NCI-H82 treated with DMSO at 0.1 percent for 48 hours (cell line): ENCODE measurements at regions not wholly inside any gene's neighbourhood (a gene's known extent, or its start where the extent isn't known, plus 50 kb on each side); places are given as distances from the start of the nearest gene placed in this dataset.

Source experiments
- DNase-seq: peaks from one replicate; lab custom pipeline; 2025; ENCODE audit not compliant: unreplicated experiment; lab: John Stamatoyannopoulos, UW

DNA sequence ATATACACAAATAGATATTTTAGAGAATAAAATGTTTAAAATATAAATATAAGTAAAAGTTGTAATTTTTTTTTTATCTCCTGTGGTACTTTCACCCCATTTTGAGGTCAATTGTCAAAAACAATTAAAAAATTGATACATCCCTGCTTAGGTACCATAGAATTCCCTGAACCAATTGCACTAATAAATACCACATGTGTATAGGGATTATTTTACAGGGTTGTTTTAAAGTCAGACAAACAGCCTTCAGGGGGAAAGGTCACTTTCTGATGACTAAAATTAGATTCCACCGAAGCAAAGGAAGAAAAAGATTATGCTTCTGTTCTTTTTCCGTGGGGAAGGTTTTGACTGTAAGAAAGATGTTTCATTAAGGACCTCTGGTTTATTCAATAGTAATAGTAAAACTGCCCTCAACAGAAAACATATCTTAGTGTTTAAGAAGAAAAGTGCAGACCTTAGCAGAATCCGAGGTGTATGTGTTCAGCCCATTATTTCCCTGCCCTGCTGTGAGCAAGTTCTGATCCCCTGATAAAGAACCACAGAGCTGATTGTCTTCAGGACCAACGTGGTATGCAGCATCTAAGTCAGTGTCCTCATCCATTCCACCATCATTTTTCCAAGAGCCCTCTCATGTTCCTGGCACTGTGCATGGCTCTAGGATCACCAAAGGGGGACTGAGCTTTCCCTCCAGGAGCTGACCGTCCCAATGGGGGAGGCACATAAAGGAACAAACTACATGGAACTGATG, 132.9 kb upstream of the IL12A start:
- no peak for DNase-seq

DNA sequence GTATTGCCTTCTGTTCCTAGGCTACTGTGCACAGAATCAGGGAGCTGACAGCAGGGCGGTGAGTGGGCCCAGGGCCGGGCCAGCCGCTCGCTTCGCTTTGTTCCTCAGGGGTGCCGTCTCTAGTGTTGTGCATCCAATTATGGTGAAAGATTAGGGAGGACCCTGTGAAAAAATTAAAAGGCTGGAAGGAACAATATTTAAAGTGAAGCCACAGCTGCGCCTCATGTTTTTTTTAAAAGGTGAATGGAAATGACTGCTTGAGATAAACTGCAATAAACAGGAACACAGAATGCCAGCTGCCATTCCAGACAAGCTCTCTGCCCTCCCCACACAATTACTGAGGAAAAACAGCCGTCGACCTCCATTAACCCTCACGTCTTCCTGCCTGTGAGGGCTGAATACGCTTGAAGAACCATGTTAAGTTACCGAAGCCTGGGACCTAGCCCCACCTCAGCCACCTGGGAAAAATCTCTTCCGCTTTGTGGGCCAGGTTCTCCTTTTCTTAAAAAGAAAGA, 132.0 kb upstream of the IL12A start:
- no peak for DNase-seq

DNA sequence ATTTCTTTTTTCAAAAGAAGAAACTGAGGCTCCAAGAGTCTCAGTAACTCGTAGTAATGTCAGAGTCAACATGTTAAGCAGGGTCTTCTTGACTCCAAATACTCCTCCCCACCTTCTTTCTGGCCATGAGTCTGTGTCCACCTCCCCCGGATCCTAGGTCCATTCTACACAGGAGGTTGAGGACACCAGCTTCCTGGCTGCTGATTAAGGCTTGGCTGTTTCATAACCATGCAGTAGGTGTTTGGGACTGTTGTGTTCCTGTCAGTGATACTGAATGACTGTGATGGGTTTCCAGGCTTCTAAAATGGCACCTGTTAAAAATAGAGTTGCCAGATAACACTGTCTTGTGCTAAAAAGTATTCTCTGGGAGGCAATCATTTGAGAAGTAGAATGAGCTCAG, 130.8 kb upstream of the IL12A start:
- DNase-seq, result no peak

DNA sequence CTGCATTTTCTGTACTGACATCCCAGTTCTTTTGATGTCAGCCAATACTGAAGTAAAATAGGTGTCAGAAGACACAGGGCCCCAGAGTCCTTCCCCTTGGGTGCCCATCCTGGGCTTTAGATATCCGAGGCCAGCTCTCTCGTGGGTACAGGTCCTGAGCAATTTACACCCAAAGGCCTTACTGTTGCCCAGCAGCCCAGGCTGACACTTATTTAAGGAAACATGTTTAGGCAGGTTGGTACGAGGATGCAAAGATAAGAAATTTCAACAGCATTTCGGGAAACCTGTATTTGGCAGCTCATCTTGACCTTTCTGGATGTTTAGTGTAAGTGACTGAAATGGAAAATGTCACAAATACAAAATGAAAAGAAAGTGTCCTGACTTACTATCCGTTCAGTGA, 130.0 kb upstream of the IL12A start:
- DNase-seq, result no peak

DNA sequence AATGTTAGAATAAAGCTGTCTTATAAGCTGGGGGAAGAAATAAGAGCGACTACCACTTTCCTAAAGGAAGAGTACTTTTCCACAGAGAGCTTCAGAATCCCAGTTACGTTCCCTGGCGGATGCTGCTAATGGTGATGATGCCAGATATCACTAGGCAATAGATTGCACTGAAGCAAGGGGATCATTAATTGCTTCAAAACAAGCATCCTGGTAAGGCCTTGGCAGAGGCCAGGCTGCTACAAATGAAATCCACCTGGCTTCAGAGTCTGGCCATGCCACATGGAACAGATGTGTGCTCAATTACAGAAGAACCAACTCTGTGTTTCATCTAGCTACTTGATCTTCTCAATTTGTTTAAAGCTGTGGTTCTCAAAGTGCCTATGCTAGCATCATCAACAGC, 129.2 kb upstream of the IL12A start:
- DNase-seq, result no peak

DNA sequence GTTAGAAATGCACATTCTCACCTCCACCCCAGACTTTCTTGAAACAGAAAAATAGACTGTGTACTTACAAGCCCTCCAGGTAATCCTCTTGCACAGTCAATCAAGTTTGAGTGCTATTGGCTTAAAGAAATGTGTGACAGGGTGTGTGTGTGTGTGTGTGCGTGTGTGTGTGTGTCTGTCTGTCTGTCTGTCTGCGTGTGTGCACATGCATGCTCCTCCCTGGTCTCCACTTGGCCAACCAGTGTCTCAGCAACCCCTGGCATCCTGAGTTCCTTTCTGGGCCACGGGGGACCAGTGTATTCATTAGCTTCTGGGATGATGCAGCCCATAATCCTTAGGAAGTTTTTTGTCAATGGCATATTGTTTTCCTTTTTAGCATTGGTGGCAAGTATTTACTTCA, 128.8 kb upstream of the IL12A start:
- peak; percentile 5 for DNase-seq

DNA sequence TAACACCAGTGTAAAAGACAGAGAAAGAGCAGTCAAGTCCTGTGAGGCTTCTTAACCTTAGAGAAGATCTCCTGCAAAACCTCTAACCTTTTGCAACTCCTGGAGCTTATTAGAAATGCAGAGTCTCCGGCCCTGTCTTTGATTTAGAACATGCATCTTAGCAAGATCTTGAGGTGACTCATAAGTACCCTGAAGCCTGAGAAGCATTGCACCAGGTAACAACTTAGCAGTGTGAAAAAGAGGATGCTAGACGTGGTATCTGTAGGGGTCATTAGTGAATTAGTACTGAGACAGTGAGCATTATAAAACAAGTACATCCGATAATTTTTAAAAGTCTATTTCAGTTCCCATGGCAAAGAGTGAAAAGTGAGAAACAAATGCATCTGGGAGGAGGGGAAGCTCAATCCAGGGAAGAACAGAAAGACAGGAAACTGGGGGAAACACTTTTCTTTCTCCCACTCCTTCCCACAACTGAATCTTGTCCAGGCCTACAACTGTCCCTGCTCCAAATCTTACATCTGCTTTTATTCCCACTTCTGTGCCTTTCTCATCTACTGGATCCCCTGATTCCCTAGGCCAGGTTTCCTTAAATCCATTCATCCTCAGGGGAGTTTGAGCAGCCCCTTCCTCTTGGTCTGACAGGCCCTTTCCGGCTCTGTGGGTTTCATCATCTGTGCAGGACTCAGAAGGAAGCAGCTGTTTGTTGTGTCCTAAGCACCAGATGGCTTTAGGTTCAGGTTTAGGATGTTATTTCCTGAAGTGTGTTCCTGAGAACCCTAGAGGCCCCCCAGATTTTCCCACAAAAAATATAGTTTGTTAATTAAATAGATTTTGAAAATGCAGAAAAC, 128.1 kb upstream of the IL12A start:
- DNase-seq, result peak; percentile 36

DNA sequence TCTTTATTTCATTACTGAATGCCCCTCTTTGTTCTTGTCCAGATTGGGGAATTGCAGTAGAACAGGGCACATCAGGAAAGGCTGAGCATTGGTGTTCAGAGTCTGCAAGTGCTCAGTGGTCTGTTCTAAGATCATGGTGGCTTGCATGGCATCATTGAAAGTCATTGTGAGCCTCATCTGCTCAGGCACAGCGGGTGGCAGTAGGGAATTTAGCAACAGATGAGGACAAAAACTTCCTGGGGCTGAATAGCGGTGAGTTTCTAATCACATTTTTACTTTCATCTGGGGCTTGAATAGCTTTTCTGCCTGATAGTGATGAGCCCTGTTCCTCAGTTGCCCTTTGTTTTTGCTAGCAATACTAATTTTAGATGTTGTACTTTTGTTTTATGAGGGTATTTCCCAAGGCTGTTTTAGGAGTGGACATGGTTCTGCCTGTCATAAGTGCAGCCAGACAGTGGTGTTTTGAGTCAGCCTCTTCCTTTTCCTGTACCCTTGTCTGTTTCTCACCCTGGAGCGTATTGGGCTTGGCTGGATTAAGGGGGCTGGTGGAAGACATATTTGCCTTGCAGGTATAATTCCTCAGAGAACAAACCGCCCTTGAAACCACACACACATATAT, 127.2 kb upstream of the IL12A start:
- no peak for DNase-seq

DNA sequence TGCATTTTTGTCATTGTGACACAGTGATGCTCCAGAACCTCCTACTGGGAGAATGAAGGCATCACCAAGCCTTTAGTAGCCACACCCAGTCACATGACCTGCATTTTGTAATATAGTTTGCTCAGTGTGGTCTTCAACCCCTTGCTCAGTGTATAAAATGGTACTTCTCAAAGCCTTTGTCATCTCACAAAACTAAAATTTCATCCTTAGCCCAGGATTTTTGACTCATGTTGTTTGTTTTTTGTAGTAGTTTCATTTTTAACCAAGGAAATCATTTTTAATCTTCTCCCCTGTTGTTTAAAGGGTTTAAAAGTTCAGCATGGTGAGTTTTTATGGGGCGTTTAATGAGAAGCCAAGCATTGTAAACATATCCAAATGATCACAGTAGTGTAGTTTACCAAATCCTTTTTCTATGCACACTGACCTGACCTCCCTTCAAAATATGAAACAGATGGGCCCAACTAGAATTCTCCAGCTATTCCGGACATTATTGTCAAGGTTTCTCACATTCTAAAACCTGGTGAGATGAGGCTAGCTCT, 123.5 kb upstream of the IL12A start:
- no peak for DNase-seq

DNA sequence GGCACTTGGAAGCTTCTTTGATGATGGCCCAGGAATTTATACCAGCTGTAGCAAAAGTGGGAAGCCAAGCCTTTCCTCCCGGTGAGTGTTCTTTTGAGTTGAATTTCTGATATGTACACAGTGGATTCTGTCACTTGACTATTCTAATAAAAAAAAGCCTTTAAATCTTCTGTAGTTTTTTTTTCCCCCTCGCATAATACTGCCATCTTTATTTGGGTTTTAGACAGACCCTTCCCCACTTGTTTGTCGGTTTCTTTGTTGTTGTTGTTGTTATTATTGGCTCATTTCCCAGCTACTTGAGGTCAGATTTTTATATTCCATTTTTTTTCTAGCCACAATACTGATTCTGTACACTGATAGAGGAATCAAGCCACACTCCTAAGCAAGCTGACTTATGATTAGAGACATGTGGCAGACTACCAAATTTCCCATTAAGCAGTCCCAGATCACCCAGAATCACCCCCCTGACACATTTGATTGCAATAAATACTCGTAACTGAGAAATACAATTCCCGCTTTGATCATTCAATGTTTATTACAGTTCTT, 122.4 kb upstream of the IL12A start:
- DNase-seq, result no peak

DNA sequence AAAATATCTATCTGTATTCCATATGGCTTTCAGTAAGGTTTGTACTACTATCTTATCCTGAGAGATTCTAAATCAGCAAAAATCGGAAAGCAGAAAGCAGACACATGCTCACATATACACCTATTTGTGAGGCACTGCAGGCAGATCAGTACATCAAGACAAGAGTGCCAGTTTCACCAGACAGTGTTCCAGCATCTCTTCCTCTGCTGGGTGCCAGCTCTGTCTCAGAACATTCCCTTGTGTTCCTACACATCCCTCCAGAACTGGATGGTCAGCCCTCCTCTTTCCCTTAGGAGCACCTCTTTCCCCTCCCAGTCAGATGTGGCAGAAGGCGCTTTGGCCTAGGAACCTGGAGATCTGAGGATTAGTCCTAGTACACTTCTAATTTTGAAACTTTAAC, 121.3 kb upstream of the IL12A start:
- DNase-seq, result no peak

DNA sequence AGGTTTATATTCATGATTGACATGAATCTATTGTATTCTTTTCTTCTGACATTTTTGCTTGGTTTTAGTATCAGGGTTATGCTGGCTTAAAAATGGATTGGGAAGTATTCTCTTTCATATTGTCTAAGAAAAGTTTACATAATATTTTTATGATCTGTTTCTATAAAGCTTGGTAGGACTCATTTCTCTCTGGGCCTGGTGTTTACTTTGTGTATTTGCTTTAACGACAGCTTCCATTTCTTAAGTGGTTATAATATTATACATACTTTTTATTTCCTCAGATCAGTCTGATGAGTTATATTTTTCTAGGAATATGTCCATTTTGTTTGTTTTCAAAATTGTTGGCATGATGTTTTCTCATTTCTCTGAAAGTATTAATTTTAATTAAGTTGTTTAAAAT, 117.9 kb upstream of the IL12A start:
- DNase-seq, result no peak

DNA sequence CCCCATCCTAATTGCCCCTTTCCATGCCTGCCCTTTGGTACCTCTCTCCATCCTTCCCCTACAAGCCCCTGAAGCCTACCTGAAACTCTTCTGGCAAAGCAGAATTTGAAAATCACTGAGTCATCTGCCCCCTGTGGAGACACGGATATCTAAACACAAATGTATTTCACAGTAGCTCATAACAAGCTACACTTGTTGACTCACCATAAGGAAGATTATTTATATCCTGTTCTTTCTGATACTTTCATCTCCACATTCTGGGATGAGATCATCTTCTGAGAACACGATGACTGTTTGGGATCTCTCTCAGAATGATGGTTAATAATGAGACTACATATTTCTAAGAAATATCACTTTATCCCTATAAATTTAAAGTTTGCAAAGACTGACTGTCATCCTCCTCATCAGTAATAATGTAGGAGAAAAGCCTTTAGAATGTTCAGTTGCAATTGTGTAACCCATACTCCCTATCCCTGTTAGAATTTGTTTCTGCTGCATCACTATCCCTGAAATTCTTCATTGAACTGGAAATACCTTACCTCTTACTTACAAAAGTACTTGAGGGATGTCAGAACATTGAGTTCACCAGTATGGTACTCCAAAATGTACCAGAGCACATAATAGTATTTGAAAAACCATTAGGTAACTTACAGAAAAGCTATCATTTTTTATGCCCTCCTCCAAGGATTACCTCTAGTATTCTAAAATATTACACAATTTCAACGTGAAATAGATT, 116.1 kb upstream of the IL12A start:
- DNase-seq, result no peak

DNA sequence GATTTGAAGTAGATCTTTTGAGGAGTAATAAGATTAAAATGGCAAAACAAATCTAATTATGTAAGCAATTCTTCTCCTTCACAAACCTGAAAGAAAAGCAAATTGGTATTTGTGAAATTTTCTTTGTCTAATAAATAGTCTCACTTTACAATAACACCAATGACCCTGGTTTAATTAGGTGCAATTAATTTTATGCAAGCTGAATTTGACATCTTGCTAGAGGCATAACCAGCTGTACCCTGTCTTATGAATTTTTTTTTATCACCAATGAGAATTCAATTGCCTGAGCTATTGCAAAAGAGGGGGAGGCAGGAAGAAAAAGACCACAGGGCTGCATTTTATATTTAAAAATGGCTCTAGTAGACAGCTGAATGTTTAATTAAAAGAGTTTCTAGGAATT, 113.5 kb upstream of the IL12A start:
- no peak for DNase-seq

DNA sequence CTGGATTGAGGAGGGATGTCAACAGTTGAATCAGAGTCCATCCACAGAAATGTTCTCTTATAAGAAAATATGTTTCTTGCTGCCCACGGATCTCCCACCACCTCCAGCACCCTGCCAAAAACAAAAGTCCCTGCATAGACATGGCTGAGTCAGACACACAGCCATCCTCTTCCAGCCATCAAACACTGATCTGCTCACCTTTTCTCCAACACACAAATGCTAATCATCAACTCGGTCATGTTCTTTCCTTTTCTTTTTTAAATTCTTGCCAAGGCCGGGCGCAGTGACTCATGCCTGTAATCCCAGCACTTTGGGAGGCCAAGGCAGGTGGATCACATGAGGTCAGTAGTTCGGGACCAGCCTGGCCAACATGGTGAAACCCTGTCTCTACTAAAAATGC, 110.7 kb upstream of the IL12A start:
- DNase-seq, result no peak

DNA sequence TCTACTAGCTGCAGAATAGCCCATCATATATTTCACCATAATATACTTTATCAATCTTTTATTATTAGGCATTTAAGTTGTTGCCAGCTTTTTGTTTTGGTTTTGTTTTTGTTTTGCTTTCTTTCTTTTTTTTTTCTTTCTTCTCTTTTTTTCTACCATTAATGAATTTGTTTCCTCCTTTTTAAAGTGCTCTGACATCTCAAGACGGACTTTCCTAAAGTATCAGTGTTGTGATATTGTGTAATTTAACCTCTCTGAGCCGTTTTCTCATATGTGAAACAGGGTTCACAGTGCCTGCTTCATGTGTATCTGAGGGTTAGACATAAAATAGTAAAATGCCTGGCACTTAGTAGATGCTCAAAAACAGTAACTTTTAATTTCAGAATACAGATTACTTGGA, 109.5 kb upstream of the IL12A start:
- DNase-seq, result no peak

DNA sequence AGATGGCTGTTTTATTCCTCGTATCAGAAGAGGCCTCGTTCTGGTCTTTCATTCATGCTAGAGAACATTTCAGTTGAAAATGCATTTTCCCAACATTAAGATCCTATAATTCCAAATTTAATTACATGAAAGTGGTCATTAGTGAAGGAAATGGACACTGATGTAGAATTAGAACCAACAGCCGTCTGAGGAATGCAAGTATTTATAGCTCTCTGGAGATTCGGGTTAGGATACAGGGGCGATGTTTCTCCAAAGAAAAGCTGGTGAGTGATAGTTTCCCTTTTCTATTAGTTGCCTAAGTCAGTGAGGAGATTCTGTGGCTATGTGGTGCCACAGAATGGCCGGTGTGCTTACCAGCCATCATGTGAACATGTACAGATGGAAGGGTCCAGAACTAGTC, 109.0 kb upstream of the IL12A start:
- DNase-seq, result no peak

DNA sequence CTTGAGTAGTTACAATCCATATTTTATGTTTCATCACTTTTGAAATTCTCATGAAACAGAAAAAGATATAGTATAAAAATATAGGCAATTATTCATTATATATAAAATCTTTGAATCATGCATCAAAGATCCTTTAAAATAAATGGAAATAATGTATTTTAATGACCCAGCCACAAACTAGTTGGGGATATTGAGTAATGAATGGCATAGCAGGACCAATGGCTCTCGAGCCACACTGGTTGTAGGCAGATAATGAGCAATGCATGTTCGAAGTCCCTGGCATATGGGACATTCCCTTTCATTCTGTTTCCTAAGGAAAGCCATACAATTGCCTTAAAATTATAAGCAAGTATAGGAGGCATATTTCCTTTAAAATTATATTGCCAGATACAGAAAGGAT, 107.4 kb upstream of the IL12A start:
- DNase-seq, result no peak

DNA sequence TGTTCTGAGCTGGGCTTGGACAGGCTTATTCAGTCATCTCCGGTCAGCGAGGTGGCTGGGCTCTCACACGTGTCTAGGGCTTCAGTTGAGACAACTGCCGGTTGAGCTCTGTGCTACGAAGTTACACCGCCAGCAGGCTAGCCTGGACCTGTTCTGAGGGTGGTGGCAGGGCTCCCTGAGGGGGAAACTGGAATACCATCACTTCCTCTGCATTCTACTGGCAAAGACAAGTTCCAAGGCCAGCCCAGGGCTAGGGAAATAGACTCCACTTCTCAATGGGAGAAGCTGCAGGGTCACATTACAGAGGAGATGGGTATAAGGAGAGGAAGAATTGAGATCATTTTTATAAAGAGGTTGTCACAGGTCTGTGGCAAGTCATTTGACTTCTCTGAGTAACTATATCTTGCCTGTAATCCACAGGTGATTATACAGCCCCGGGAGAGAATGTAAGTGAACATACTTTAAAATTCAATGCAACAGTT, 106.8 kb upstream of the IL12A start:
- no peak for DNase-seq

DNA sequence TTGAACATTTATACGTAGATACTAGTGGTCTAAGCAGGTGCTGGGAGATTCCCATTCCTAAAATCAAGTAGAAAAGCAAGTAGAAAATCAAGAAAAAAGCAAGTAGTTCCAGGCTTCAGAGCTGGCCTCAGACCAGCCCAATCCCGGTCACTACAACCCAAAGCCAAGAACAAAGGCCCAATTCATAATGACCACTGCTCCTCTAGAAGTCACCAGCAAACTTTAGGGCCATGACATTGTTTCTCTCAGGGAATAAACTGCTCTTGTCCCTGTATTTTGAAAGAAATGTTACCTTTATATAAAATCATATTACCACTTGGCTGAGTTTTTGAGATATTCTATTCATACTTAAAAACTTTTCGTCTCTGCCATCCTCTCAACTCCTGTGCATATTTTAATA, 106.3 kb upstream of the IL12A start:
- no peak for DNase-seq
